Uterus (tissue), 2 donors: ENCODE measurements at regions not wholly inside any gene's neighbourhood (a gene's known extent, or its start where the extent isn't known, plus 50 kb on each side); places are given as distances from the start of the nearest gene placed in this dataset.

Experiments used
- CTCF ChIP-seq, 4 experiments: fragments of 200-600 bp in 2 of 4; fragments of 450-650 bp in 2 of 4; sonication (generic) in 2 of 4; IDR thresholded peaks; one replicate each; pipeline ENCODE4 v1.5.1; 2016 to 2019; ENCODE audit warnings: antibody characterized with exemption in 4 of 4, mild to moderate bottlenecking in 2 of 4, moderate library complexity in 1 of 4
- POLR2A ChIP-seq, 2 donors: fragments of 450-650 bp; IDR thresholded peaks; one replicate each; pipeline ENCODE4 v1.6.1; 2016; ENCODE audit warnings: antibody characterized with exemption in 2 of 2, mild to moderate bottlenecking in 1 of 2, moderate library complexity in 1 of 2

- TF ChIP-seq CTCF (IDR thresholded peaks at IDR 0.05) = no peak
- no peak for TF ChIP-seq POLR2A (IDR thresholded peaks at IDR 0.05)
Observed at GRCh38 chr2:138943470-138943869, 163.3 kb upstream of the NXPH2 start.
